ENCODE measurements at regions not wholly inside any gene's neighbourhood (a gene's known extent, or its start where the extent isn't known, plus 50 kb on each side); places are given as distances from the start of the nearest gene placed in this dataset.

GRCh38 chr18:22691946-22692710 is 241.0 kb upstream of the RBBP8 start:
- no peak overlapping the region for H2AFZ ChIP-seq (ENCODE audit: low read depth, low read length)
- H3K79me2 ChIP-seq (ENCODE audit: insufficient read depth, low read length): no peaks in the 10 kb centered on the region
- no peaks in the 10 kb centered on the region for H4K20me1 ChIP-seq (ENCODE audit: insufficient read depth, low read length)
- H3K27ac ChIP-seq (ENCODE audit: low read length): no peak overlapping the region
- H3K9me3 ChIP-seq (ENCODE audit: insufficient read depth, low read length, severe bottlenecking): peaks cover 3% of the 10 kb centered on the region
- H3K36me3 ChIP-seq (ENCODE audit: insufficient read depth, low read length): no peaks in the 10 kb centered on the region
- DNase-seq: no peak
- H3K27me3 ChIP-seq (ENCODE audit: insufficient read depth, low read length, poor library complexity): no peaks in the 10 kb centered on the region
- no peaks in the 10 kb centered on the region for H3K4me1 ChIP-seq (ENCODE audit: insufficient read depth, low read length)
- no peak overlapping the region for H3K4me2 ChIP-seq (ENCODE audit: insufficient read depth, low read length)
- TF ChIP-seq CTCF (IDR thresholded peaks at IDR 0.05; ENCODE audit: borderline replicate concordance, extremely low read depth, low read length, poor library complexity, severe bottlenecking): no peak
- no peak for TF ChIP-seq EZH2 (IDR thresholded peaks at IDR 0.05; ENCODE audit: borderline replicate concordance, low read depth, low read length, severe bottlenecking)
- ATAC-seq (ENCODE audit: insufficient read depth, low read depth): no peak
- H3K9ac ChIP-seq (ENCODE audit: low read depth, low read length): no peak overlapping the region
- no peak overlapping the region for H3K4me3 ChIP-seq (ENCODE audit: low read depth in 1 of 2, low read length in 2 of 2)

- H3K27me3 ChIP-seq (ENCODE audit: insufficient read depth, low read length, poor library complexity): no peaks in the 10 kb centered on the region
- no peaks in the 10 kb centered on the region for H4K20me1 ChIP-seq (ENCODE audit: insufficient read depth, low read length)
- no peaks in the 10 kb centered on the region for H3K79me2 ChIP-seq (ENCODE audit: insufficient read depth, low read length)
- no peak for ATAC-seq (ENCODE audit: insufficient read depth, low read depth)
- no peaks in the 10 kb centered on the region for H3K9me3 ChIP-seq (ENCODE audit: insufficient read depth, low read length, severe bottlenecking)
- H3K9ac ChIP-seq (ENCODE audit: low read depth, low read length): no peak overlapping the region
- H3K27ac ChIP-seq (ENCODE audit: low read length): no peak overlapping the region
- H2AFZ ChIP-seq (ENCODE audit: low read depth, low read length): no peak overlapping the region
- no peaks in the 10 kb centered on the region for H3K4me1 ChIP-seq (ENCODE audit: insufficient read depth, low read length)
- DNase-seq: no peak
- H3K4me3 ChIP-seq (ENCODE audit: low read depth in 1 of 2, low read length in 2 of 2): no peak overlapping the region
- no peaks in the 10 kb centered on the region for H3K36me3 ChIP-seq (ENCODE audit: insufficient read depth, low read length)
- no peak for TF ChIP-seq EZH2 (IDR thresholded peaks at IDR 0.05; ENCODE audit: borderline replicate concordance, low read depth, low read length, severe bottlenecking)
- no peak for TF ChIP-seq CTCF (IDR thresholded peaks at IDR 0.05; ENCODE audit: borderline replicate concordance, extremely low read depth, low read length, poor library complexity, severe bottlenecking)
- no peak overlapping the region for H3K4me2 ChIP-seq (ENCODE audit: insufficient read depth, low read length)
These were observed 238.2 kb upstream of the RBBP8 start for GRCh38 chr18:22694954-22695353.

- Histone ChIP-seq H3K36me3 (ENCODE audit: insufficient read depth, low read length) (no peaks in the 10 kb centered on the region), H3K27me3 (ENCODE audit: insufficient read depth, low read length, poor library complexity) (no peaks in the 10 kb centered on the region), H4K20me1 (ENCODE audit: insufficient read depth, low read length) (no peaks in the 10 kb centered on the region), H2AFZ (ENCODE audit: low read depth, low read length) (no peak overlapping the region), H3K4me3 (ENCODE audit: low read depth in 1 of 2, low read length in 2 of 2) (no peak overlapping the region), H3K27ac (ENCODE audit: low read length) (no peak overlapping the region), H3K79me2 (ENCODE audit: insufficient read depth, low read length) (no peaks in the 10 kb centered on the region), H3K9ac (ENCODE audit: low read depth, low read length) (no peak overlapping the region), H3K9me3 (ENCODE audit: insufficient read depth, low read length, severe bottlenecking) (no peaks in the 10 kb centered on the region), H3K4me1 (ENCODE audit: insufficient read depth, low read length) (no peaks in the 10 kb centered on the region), H3K4me2 (ENCODE audit: insufficient read depth, low read length) (no peak overlapping the region)
- DNase-seq (no peak), ATAC-seq (ENCODE audit: insufficient read depth, low read depth) (no peak)
- TF ChIP-seq CTCF (IDR thresholded peaks at IDR 0.05; ENCODE audit: borderline replicate concordance, extremely low read depth, low read length, poor library complexity, severe bottlenecking): no peak
- TF ChIP-seq EZH2 (IDR thresholded peaks at IDR 0.05; ENCODE audit: borderline replicate concordance, low read depth, low read length, severe bottlenecking): no peak
These were observed 237.5 kb upstream of the RBBP8 start for GRCh38 chr18:22695674-22696073.

Measured in DND-41 (cell line).